K562 (cell line): ENCODE measurements at regions not wholly inside any gene's neighbourhood (a gene's known extent, or its start where the extent isn't known, plus 50 kb on each side); places are given as distances from the start of the nearest gene placed in this dataset.

Source experiments
- ATAC-seq: fragments of 200-7000 bp; cut with Tn5 transposase; 3 replicates; pipeline ENCODE4 v1.9.1; 2020; ENCODE audit warnings: moderate library complexity
- BruUV-seq: library from RNA; stranded (reverse); fragments of 400-500 nt; replicated peaks from 2 replicates; lab custom pipeline; 2021; lab: Mats Ljungman, UMichigan
- CTCF ChIA-PET: fragments of 300-600 bp; formaldehyde crosslinking; extraction: SDS; loops from one replicate; lab custom pipeline; 2021; ENCODE audit warnings: low intra/inter-chr PET ratio; lab: Yijun Ruan, JAX
- POLR2A ChIA-PET: fragments of 300-600, 350-650 bp; sonication (Branson Sonifier 250); formaldehyde crosslinking; extraction: SDS; loops from one replicate; lab custom pipeline; 2021; ENCODE audit warnings: antibody characterized with exemption, inconsistent platforms; lab: Yijun Ruan, JAX
- DNase-seq, 4 experiments: peaks; one replicate each; pipeline versions ENCODE4 v3.0.0 to v3.0.0-alpha.2; 2011 to 2018; ENCODE audit warnings: low spot score in 3 of 4, mixed read lengths in 3 of 4; ENCODE audit errors: extremely low read depth in 1 of 4
- FAIRE-seq: peaks from 2 replicates; lab custom pipeline; 2011; peaks lifted over from hg19 to GRCh38; lab: Jason Lieb, UNC
- H2AFZ ChIP-seq: 2 replicates; pipeline ENCODE4 v1.6.0; 2011; ENCODE audit warnings: low read depth, low read length, control low read depth, inconsistent platforms
- H3K27ac ChIP-seq: fragments of 200-600 bp; 3 replicates; pipeline ENCODE4 v1.8.0; 2011; ENCODE audit warnings: low read depth, mild to moderate bottlenecking, control low read depth, inconsistent platforms, low read length, moderate library complexity, mixed read lengths; ENCODE audit errors: extremely low read depth
- H3K27me3 ChIP-seq, 2 experiments: fragments of 300-600 bp in 1 of 2; 2 replicates in 1 of 2; 3 replicates in 1 of 2; pipeline versions ENCODE4 v1.6.0 to v1.8.0; 2011; ENCODE audit warnings: inconsistent platforms in 2 of 2, low read length in 2 of 2, mild to moderate bottlenecking in 1 of 2, mixed read lengths in 1 of 2, moderate library complexity in 1 of 2; ENCODE audit not compliant: control insufficient read depth in 2 of 2, insufficient read depth in 2 of 2
- H3K36me3 ChIP-seq: fragments of 300-600 bp; 3 replicates; pipeline ENCODE4 v1.8.0; 2011; ENCODE audit warnings: mild to moderate bottlenecking, low read length, inconsistent platforms; ENCODE audit not compliant: control insufficient read depth, insufficient read depth
- H3K4me1 ChIP-seq, 2 experiments: fragments of 200-600 bp in 1 of 2; replicated peaks in 1 of 2; 2 replicates in 1 of 2; 3 replicates in 1 of 2; pipeline versions ENCODE4 v1.5.1 to v1.8.0; 2011; ENCODE audit warnings: inconsistent platforms in 2 of 2, low read length in 2 of 2, mild to moderate bottlenecking in 1 of 2, mixed read lengths in 1 of 2, moderate library complexity in 1 of 2; ENCODE audit not compliant: control insufficient read depth in 2 of 2, insufficient read depth in 2 of 2
- H3K4me2 ChIP-seq: 2 replicates; pipeline ENCODE4 v1.6.1; 2011; ENCODE audit warnings: low read length, control low read depth, inconsistent platforms, mixed read lengths; ENCODE audit not compliant: insufficient read depth
- H3K4me3 ChIP-seq: fragments of 200-600 bp; sonication (generic), shearing (Covaris generic); 2 replicates; pipeline ENCODE4 v1.5.1; 2016; ENCODE audit warnings: control low read depth, inconsistent platforms
- H3K79me2 ChIP-seq: fragments of 200-600 bp; 3 replicates; pipeline ENCODE4 v1.8.0; 2011; ENCODE audit warnings: low read length, inconsistent platforms; ENCODE audit not compliant: control insufficient read depth, insufficient read depth
- H3K9ac ChIP-seq, 2 experiments: 2 replicates each; pipeline versions ENCODE4 v1.6.0 to v1.6.1; 2011; ENCODE audit warnings: low read depth in 2 of 2, low read length in 2 of 2, control low read depth in 1 of 2, inconsistent platforms in 1 of 2, mild to moderate bottlenecking in 1 of 2, mixed read lengths in 1 of 2; ENCODE audit not compliant: insufficient read depth in 1 of 2
- H3K9me1 ChIP-seq: one replicate; pipeline ENCODE4 v1.6.0; 2011; ENCODE audit warnings: inconsistent platforms, mild to moderate bottlenecking, low read length, moderate library complexity; ENCODE audit not compliant: control insufficient read depth, insufficient read depth
- H3K9me3 ChIP-seq: replicated peaks from 2 replicates; pipeline ENCODE4 v1.5.1; 2011; ENCODE audit warnings: low read depth, low read length, inconsistent platforms; ENCODE audit not compliant: control insufficient read depth, insufficient read depth
- H4K20me1 ChIP-seq: replicated peaks from 2 replicates; pipeline ENCODE4 v1.6.1; 2011; ENCODE audit warnings: low read length, inconsistent platforms, mixed read lengths; ENCODE audit not compliant: control insufficient read depth, insufficient read depth
- EZH2 ChIP-seq: IDR thresholded peaks from 2 replicates; pipeline ENCODE4 v1.6.1; 2012; ENCODE audit warnings: low read depth, mild to moderate bottlenecking, inconsistent platforms, low read length, borderline replicate concordance
- FOXJ2 ChIP-seq: fragments of 200-800 bp; sonication (Bioruptor generic); IDR thresholded peaks from 2 replicates; pipeline ENCODE4 v1.6.1; 2016; ENCODE audit warnings: missing genetic modification characterization, missing compliant biosample characterization
- FOXP1 ChIP-seq: sonication (generic); formaldehyde crosslinking; IDR thresholded peaks from 2 replicates; pipeline ENCODE4 v1.8.0; 2022; ENCODE audit warnings: mild to moderate bottlenecking, missing genetic modification reagents
- MCM5 ChIP-seq: fragments of 450-650 bp; IDR thresholded peaks from 2 replicates; pipeline ENCODE4 v1.6.1; 2016; ENCODE audit warnings: low read depth
- MEIS2 ChIP-seq: fragments of 450-650 bp; IDR thresholded peaks from 2 replicates; pipeline ENCODE4 v1.6.1; 2014; ENCODE audit warnings: mild to moderate bottlenecking; ENCODE audit not compliant: partially characterized antibody
- RBM14 ChIP-seq: fragments of 200-400 bp; formaldehyde crosslinking; IDR thresholded peaks from 2 replicates; pipeline ENCODE4 v1.6.1; 2018; ENCODE audit warnings: low read depth, mild to moderate bottlenecking, low read length, moderate library complexity, borderline replicate concordance; ENCODE audit not compliant: insufficient read depth
- SAFB2 ChIP-seq: fragments of 200-400 bp; formaldehyde crosslinking; IDR thresholded peaks from 2 replicates; pipeline ENCODE4 v1.6.1; 2018; ENCODE audit warnings: borderline replicate concordance, low read length, low read depth, moderate library complexity; ENCODE audit not compliant: severe bottlenecking
- SMAD4 ChIP-seq: fragments of 250-450 bp; sonication (Bioruptor Pico); conservative IDR thresholded peaks from 2 replicates; pipeline ENCODE4 v1.8.0; 2021; ENCODE audit warnings: inconsistent platforms, mild to moderate bottlenecking, moderate library complexity
- TAF7 ChIP-seq: fragments of 450-650 bp; IDR thresholded peaks from 2 replicates; pipeline ENCODE4 v1.6.1; 2016; ENCODE audit warnings: missing genetic modification characterization, missing compliant biosample characterization
- TARDBP ChIP-seq: fragments of 450-650 bp; IDR thresholded peaks from 2 replicates; pipeline ENCODE4 v1.6.1; 2016
- TRIM24 ChIP-seq, 2 experiments: fragments of 450-650 bp; IDR thresholded peaks; 2 replicates each; pipeline ENCODE4 v1.6.1; 2016
- ZNF586 ChIP-seq: fragments of 450-650 bp; formaldehyde crosslinking; conservative IDR thresholded peaks from 2 replicates; pipeline ENCODE4 v1.4.0; 2020; ENCODE audit warnings: mild to moderate bottlenecking, moderate library complexity
- ZNF778 ChIP-seq: fragments of 450-650 bp; formaldehyde crosslinking; IDR thresholded peaks from 2 replicates; pipeline ENCODE4 v1.4.0; 2020; ENCODE audit warnings: mild to moderate bottlenecking, moderate library complexity
- WGBS: fragments of 100-300 bp; shearing (Covaris generic); methylation state at CpG from one replicate; pipeline ENCODE4 v1.1.6; 2016; ENCODE audit warnings: low coverage, mixed read lengths; ENCODE audit not compliant: insufficient coverage; ENCODE audit errors: missing lambda C conversion rate; 5-methylcytosine and 5-hydroxymethylcytosine counted together
- in situ Hi-C: fragments of 300-500 bp; cut with MboI; formaldehyde crosslinking; loops from 4 replicates; pipeline ENCODE4 v1.15.0; 2018; ENCODE audit warnings: inconsistent platforms, mixed read lengths
- intact Hi-C: fragments of 100-400 bp; cut with micrococcal nuclease; formaldehyde crosslinking; loops from 2 replicates; pipeline ENCODE4 v1.14.2; 2022
- TF ChIP-seq, protein P1 (sequence below): fragments of 150-350 bp; conservative IDR thresholded peaks from 2 replicates; pipeline ENCODE4 v1.6.1; 2014; ENCODE audit warnings: low read length
- TF ChIP-seq, protein P2 (sequence below): fragments of 250-450 bp; sonication (Bioruptor Pico); IDR thresholded peaks from 2 replicates; pipeline ENCODE4 v1.5.0; 2020; ENCODE audit warnings: mild to moderate bottlenecking

DNA sequence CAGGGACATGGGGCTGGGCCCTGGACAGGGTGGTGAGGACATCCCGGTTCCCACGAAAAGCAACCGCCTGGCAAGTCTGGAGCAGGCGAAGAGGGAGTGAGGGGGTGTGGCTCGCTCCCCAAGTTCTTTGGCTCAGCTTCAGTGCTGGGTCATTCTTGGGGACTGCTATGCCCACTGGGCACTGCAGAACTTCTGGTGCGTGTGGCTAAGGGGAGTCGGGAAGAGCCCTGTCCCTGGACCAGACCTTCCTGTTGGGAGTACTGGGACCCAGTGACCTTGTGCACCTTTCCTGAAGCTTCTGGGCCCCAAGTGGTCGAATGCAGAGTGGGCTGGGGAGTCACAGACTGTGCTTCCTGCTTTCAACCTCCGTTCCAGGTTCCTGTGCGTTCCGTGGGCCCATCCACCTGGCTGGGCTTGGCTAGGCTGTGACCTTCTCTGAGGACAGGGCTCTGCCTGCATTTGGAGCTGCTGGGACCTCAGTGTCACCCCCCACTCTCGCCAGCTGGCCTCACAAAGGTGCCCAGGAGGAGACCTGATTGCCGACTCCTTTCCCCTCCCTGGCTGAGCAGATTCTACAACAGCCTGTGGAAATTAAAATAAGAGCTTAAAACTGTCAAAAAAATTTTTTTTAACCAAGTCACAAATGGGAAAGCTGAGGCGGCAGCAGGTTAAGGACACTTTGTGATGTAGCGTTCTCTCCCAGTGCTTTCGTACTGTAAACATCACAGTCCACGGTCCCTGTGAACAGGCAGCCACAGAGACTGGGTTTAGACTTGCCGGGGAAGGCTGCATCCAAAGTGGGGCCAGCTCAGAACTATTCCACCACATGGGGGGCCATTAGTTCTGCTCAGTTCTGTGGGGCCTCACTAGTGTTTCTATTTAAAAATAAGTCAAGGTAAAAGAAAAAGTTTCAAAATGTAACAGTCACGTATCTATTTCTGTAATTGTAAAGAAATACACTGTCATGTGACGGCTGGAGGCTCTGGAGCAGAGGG, 63.8 kb upstream of the WNT7B start:
- FAIRE-seq (no peak), DNase-seq (no peak), ATAC-seq (no peak)
- H4K20me1 ChIP-seq, result no peaks in the 10 kb centered on the region
- H3K27ac ChIP-seq, result no peak overlapping the region
- no peaks in the 10 kb centered on the region for H3K27me3 ChIP-seq
- H3K9me1 ChIP-seq, result no peaks in the 10 kb centered on the region
- H3K4me3 ChIP-seq, result no peak overlapping the region
- no TSS peak for BruUV-seq
- WGBS, result 66% methylated on average over 16 of the region's 20 CpGs
- ChIA-PET CTCF (no interaction called here), POLR2A (interaction anchor here (0.6 kb wide), 1 partner anchor 16 kb away, joined by 3 read pairs; no protein-coding TSS in a partner anchor)
- no peaks in the 10 kb centered on the region for H3K36me3 ChIP-seq
- peak overlapping the region; percentile 61 for H2AFZ ChIP-seq
- intact Hi-C loops (no loop called here), in situ Hi-C loops (no loop called here)
- H3K79me2 ChIP-seq, result peaks cover 6% of the 10 kb centered on the region; the same call in 2 of the 3 replicates
- H3K4me1 ChIP-seq, result peaks cover 4 to 38% of the 10 kb centered on the region in 2 experiments; a peak in 4 of 5 replicates
- H3K9ac ChIP-seq, result peak overlapping the region in 1 of 2 experiments; percentile 84; a peak in 2 of 4 replicates
- H3K9me3 ChIP-seq, result no peaks in the 10 kb centered on the region
- H3K4me2 ChIP-seq, result no peak overlapping the region
- no peak for TF ChIP-seq MCM5
- no peak for TF ChIP-seq ZNF778
- no peak for TF ChIP-seq TARDBP
- TF ChIP-seq, protein P1, sequence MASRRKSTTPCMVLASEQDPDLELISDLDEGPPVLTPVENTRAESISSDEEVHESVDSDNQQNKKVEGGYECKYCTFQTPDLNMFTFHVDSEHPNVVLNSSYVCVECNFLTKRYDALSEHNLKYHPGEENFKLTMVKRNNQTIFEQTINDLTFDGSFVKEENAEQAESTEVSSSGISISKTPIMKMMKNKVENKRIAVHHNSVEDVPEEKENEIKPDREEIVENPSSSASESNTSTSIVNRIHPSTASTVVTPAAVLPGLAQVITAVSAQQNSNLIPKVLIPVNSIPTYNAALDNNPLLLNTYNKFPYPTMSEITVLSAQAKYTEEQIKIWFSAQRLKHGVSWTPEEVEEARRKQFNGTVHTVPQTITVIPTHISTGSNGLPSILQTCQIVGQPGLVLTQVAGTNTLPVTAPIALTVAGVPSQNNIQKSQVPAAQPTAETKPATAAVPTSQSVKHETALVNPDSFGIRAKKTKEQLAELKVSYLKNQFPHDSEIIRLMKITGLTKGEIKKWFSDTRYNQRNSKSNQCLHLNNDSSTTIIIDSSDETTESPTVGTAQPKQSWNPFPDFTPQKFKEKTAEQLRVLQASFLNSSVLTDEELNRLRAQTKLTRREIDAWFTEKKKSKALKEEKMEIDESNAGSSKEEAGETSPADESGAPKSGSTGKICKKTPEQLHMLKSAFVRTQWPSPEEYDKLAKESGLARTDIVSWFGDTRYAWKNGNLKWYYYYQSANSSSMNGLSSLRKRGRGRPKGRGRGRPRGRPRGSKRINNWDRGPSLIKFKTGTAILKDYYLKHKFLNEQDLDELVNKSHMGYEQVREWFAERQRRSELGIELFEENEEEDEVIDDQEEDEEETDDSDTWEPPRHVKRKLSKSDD, result no peak
- no peak for TF ChIP-seq ZNF586 (CRISPR knock-in tag)
- TF ChIP-seq SAFB2, result no peak
- TF ChIP-seq SMAD4 (CRISPR knock-in tag), result no peak
- TF ChIP-seq, protein P2, sequence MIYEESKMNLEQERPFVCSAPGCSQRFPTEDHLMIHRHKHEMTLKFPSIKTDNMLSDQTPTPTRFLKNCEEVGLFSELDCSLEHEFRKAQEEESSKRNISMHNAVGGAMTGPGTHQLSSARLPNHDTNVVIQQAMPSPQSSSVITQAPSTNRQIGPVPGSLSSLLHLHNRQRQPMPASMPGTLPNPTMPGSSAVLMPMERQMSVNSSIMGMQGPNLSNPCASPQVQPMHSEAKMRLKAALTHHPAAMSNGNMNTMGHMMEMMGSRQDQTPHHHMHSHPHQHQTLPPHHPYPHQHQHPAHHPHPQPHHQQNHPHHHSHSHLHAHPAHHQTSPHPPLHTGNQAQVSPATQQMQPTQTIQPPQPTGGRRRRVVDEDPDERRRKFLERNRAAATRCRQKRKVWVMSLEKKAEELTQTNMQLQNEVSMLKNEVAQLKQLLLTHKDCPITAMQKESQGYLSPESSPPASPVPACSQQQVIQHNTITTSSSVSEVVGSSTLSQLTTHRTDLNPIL, result no peak
- TF ChIP-seq EZH2, result no peak
- TF ChIP-seq FOXJ2 (tag), result no peak
- TF ChIP-seq FOXP1 (CRISPR knock-in tag), result no peak
- TF ChIP-seq MEIS2, result no peak
- no peak for TF ChIP-seq TAF7 (tag)
- no peak for TF ChIP-seq TRIM24 (IDR thresholded peaks at IDR 0.05)
- TF ChIP-seq RBM14, result no peak
